GM12878 (cell line): ENCODE measurements at regions not wholly inside any gene's neighbourhood (a gene's known extent, or its start where the extent isn't known, plus 50 kb on each side); places are given as distances from the start of the nearest gene placed in this dataset.

Source experiments
- ATAC-seq: fragments of 200-7000 bp; cut with Tn5 transposase; 3 replicates; pipeline ENCODE4 v1.9.1; 2020; ENCODE audit warnings: mild to moderate bottlenecking, moderate library complexity
- BruUV-seq: library from RNA; stranded (reverse); fragments of 400-500 nt; replicated peaks from 2 replicates; lab custom pipeline; 2021; lab: Mats Ljungman, UMichigan
- CTCF ChIA-PET: fragments of 300-600 bp; sonication (Branson Sonifier 250); formaldehyde crosslinking; extraction: SDS; loops from one replicate; lab custom pipeline; 2021; ENCODE audit warnings: inconsistent platforms; lab: Yijun Ruan, JAX
- POLR2A ChIA-PET: fragments of 350-600 bp; formaldehyde crosslinking; extraction: SDS; loops from one replicate; lab custom pipeline; 2021; ENCODE audit warnings: inconsistent platforms; lab: Charles Lee
- RAD21 ChIA-PET: fragments of 300-600 bp; sonication (Branson Sonifier 250); formaldehyde crosslinking; loops from one replicate; lab custom pipeline; 2023; ENCODE audit warnings: antibody characterized with exemption; ENCODE audit not compliant: unreplicated experiment; lab: Charles Lee
- SMC1A ChIA-PET: fragments of 300-600 bp; sonication (Branson Sonifier 250); formaldehyde crosslinking; loops from one replicate; lab custom pipeline; 2023; ENCODE audit not compliant: unreplicated experiment, uncharacterized antibody; lab: Charles Lee
- DNase-seq: peaks from one replicate; pipeline ENCODE4 v3.0.0-alpha.2; 2011; ENCODE audit warnings: low read depth, low spot score
- FAIRE-seq: peaks from 3 replicates; lab custom pipeline; 2011; peaks lifted over from hg19 to GRCh38; lab: Jason Lieb, UNC
- H2AFZ ChIP-seq: 2 replicates; pipeline ENCODE4 v1.6.0; 2011; ENCODE audit warnings: low read depth, low read length, control low read depth; ENCODE audit not compliant: control insufficient read depth
- H3K27ac ChIP-seq: 2 replicates; pipeline ENCODE4 v1.5.1; 2011; ENCODE audit warnings: control low read depth; ENCODE audit not compliant: control insufficient read depth, insufficient read depth
- H3K27me3 ChIP-seq, 2 experiments: replicated peaks in 1 of 2; 2 replicates each; pipeline versions ENCODE4 v1.6.0 to v1.6.1; 2011; ENCODE audit warnings: low read length in 1 of 2; ENCODE audit not compliant: control insufficient read depth in 2 of 2, insufficient read depth in 2 of 2
- H3K36me3 ChIP-seq, 2 experiments: 2 replicates each; pipeline ENCODE4 v1.5.1; 2011; ENCODE audit warnings: low read length in 1 of 2; ENCODE audit not compliant: control insufficient read depth in 2 of 2, insufficient read depth in 2 of 2
- H3K4me1 ChIP-seq: 2 replicates; pipeline ENCODE4 v1.6.1; 2011; ENCODE audit warnings: mild to moderate bottlenecking, low read length, moderate library complexity, mixed read lengths; ENCODE audit not compliant: control insufficient read depth, insufficient read depth
- H3K4me2 ChIP-seq: 2 replicates; pipeline ENCODE4 v1.6.0; 2011; ENCODE audit warnings: control low read depth; ENCODE audit not compliant: control insufficient read depth, insufficient read depth
- H3K4me3 ChIP-seq: fragments of 200-600 bp; sonication (generic); 2 replicates; pipeline ENCODE4 v1.5.1; 2016
- H3K79me2 ChIP-seq: 2 replicates; pipeline ENCODE4 v1.6.0; 2011; ENCODE audit warnings: low read length; ENCODE audit not compliant: control insufficient read depth, insufficient read depth
- H3K9ac ChIP-seq: 2 replicates; pipeline ENCODE4 v1.8.0; 2011; ENCODE audit warnings: low read length, control low read depth, mixed read lengths; ENCODE audit not compliant: control insufficient read depth, insufficient read depth
- H3K9me3 ChIP-seq: replicated peaks from 3 replicates; pipeline ENCODE4 v1.5.1; 2011; ENCODE audit warnings: mild to moderate bottlenecking, low read length; ENCODE audit not compliant: control insufficient read depth, insufficient read depth
- H4K20me1 ChIP-seq: 2 replicates; pipeline ENCODE4 v1.6.0; 2011; ENCODE audit not compliant: control insufficient read depth, insufficient read depth
- BCL11A ChIP-seq: IDR thresholded peaks from 2 replicates; pipeline ENCODE4 v1.6.1; 2011; ENCODE audit warnings: low read depth, low read length
- CBX3 ChIP-seq: fragments of 200-600 bp; sonication (generic); IDR thresholded peaks from 2 replicates; pipeline ENCODE4 v1.6.1; 2016; ENCODE audit warnings: low read depth, borderline replicate concordance
- PAX5 ChIP-seq: IDR thresholded peaks from 2 replicates; pipeline ENCODE4 v1.6.1; 2011; ENCODE audit warnings: low read depth, low read length, borderline replicate concordance
- RFX5 ChIP-seq: IDR thresholded peaks from 2 replicates; pipeline ENCODE4 v1.6.1; 2011; ENCODE audit warnings: low read depth, low read length, improper control_type of control experiment
- TBL1XR1 ChIP-seq: IDR thresholded peaks from 2 replicates; pipeline ENCODE4 v1.6.1; 2012; ENCODE audit warnings: low read depth, low read length, improper control_type of control experiment
- TCF12 ChIP-seq: IDR thresholded peaks from 2 replicates; pipeline ENCODE4 v1.6.1; 2011; ENCODE audit warnings: low read depth, mild to moderate bottlenecking, low read length
- ZBTB40 ChIP-seq: fragments of 450-650 bp; IDR thresholded peaks from 2 replicates; pipeline ENCODE4 v1.6.1; 2016; ENCODE audit warnings: mild to moderate bottlenecking, moderate library complexity, borderline replicate concordance
- WGBS: methylation state at CpG from one replicate; pipeline ENCODE4 v1.1.6; 2016; ENCODE audit warnings: low lambda C conversion rate; ENCODE audit not compliant: insufficient replicate concordance, insufficient coverage; ENCODE audit errors: missing lambda C conversion rate; 5-methylcytosine and 5-hydroxymethylcytosine counted together
- in situ Hi-C: fragments of 300-500 bp; cut with MboI; formaldehyde crosslinking; loops from 9 replicates; pipeline ENCODE4 v1.14.3; 2018; ENCODE audit warnings: mixed read lengths
- intact Hi-C: fragments of 100-400 bp; cut with micrococcal nuclease; formaldehyde crosslinking; loops from one replicate; pipeline ENCODE4 v1.14.2; 2022; ENCODE audit not compliant: unreplicated experiment

DNA sequence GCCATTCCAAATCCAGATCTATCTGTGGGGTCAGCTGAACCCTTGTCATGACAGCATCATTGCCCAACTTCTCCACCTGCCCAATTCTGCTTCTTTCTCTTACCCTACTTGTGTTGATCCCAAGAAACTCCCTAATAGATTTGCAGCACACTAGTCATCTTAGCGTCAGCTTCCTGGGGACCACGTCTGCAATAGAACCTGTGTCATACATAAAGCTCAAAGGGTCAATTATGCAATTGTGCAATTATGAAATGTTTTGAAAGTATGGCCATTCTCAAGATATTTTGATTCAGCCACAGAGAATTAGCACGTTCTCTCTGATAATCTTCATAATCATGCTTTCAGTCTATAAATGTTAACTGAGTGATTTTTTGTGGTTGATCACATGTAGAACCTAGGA lies 87.4 kb upstream of the PAPPA start:
- POLR2A ChIA-PET, result no interaction called here

More for the DNA sequence above, 87.4 kb upstream of the PAPPA start:
- ChIA-PET SMC1A (no interaction called here), CTCF (no interaction called here), RAD21 (no interaction called here)
- Histone ChIP-seq H3K36me3 (no peaks in the 10 kb centered on the region), H3K27me3 (no peaks in the 10 kb centered on the region), H4K20me1 (no peaks in the 10 kb centered on the region), H3K4me1 (no peaks in the 10 kb centered on the region), H2AFZ (no peak overlapping the region), H3K4me2 (no peak overlapping the region), H3K9me3 (no peaks in the 10 kb centered on the region), H3K4me3 (no peak overlapping the region), H3K79me2 (no peaks in the 10 kb centered on the region), H3K27ac (no peak overlapping the region), H3K9ac (no peak overlapping the region)
- no peak for ATAC-seq
- BruUV-seq, result no TSS peak
- in situ Hi-C loops, result no loop called here
- FAIRE-seq, result no peak
- no peak for DNase-seq
- 35% methylated on average over 3 of the region's 3 CpGs for WGBS
- intact Hi-C loops, result no loop called here
- TF ChIP-seq RFX5, result no peak
- no peak for TF ChIP-seq PAX5
- TF ChIP-seq CBX3, result no peak
- TF ChIP-seq TBL1XR1, result no peak
- no peak for TF ChIP-seq ZBTB40
- TF ChIP-seq TCF12, result no peak
- no peak for TF ChIP-seq BCL11A
